Activated CD8-positive, alpha-beta memory T cell treated with anti-CD3 and anti-CD28 coated beads, Interleukin-2, amount 50 U/mL, for 4 hours (primary cell): ENCODE measurements at regions not wholly inside any gene's neighbourhood (a gene's known extent, or its start where the extent isn't known, plus 50 kb on each side); places are given as distances from the start of the nearest gene placed in this dataset.
"Not testable (repeated sequence)": the region's sequence is repeated elsewhere in the genome, so short reads cannot be mapped to it uniquely, and the experiment has no call there.

ENCODE experiments used
- DNase-seq: peaks from one replicate; pipeline ENCODE4 v3.0.0-alpha.2; 2020

DNA sequence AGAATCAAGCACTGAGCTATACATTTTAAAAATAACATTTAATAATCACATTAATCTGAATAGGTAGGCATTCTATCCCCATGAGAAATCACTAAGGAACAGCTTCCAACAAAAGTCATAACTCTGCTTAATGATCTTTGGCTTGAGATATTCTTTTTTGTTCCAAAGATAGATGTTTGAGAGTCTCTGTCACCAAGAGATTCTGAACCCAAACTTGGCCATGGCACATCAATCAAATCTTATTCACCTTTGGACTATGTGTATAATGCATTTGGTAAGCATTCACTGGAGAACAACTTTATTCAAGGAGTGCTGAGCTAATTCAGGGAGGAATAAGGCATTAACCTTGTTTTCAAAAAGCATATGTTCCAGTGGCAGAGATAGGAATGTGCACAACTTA lies 743.3 kb downstream of the SLC4A3 start:
- no peak for DNase-seq

DNA sequence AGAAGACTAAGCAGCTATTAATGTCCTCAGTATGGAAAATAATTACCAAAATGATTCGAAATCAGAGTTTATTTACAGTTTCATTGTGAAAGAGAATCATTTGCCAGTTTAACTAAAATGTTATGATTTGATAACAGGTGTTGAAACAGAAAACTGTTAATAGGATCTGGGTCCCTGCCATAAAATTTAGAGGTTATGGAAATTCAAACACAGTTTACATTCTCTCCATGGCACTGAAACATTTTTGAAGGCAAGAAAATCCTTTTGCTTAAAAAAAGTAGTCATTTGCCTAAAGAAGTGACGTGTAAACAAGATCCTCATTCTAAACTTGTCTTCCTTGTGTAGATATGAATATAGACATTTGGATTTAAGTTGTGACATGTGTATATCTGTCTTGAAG lies 743.8 kb downstream of the SLC4A3 start:
- no peak for DNase-seq

GRCh38 chr2:220373878-220374277 lies 746.4 kb downstream of the SLC4A3 start:
- DNase-seq, result no peak

DNA sequence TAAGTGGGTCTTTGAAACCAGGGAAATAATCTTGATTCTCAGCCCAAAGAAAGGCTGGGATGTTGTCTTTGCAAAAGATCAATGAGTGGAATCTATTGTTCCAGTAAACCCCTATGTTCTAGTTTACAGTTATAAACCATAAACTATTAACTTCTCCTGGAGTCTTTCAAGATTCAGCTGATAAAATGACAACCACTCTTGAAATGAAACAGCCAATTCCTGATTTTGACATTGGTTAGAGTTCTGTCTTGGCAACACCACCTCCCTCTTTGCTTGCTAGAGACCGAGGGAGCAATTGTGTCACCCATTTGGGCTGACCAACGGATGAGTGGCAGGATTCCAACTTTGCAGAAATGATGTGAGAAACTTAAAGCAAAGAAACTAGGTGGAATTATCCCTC lies 746.9 kb downstream of the SLC4A3 start:
- DNase-seq, result no peak

DNA sequence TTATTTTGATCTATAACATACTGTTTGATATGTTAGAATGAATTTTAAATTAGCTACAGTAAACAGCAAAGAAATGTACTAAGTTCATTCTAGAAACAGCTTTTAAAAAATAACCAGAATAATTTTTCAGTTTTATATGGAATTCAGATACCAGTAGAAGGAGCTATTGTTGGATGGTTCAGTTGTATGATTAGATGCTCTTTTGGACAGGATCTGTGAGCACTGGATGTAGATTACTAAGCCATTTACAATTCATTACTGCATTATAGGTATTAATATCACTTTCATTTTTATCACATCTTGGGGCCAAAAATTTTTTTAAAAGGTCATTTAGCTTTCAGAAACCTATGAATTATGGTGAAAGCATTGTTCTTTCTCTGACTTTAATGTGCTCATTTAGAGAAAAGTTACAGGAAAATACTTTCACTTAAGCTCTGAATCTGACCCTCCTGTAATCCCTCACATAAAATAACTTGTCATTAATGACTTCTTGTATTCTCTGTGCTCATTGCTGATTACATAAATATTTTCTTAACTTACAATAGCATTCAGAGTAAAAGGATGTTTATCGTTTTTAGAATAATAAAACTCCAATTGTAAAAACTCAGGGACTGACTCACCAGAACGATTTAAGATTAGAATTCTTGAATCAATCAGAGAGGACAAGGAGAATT lies 750.2 kb downstream of the SLC4A3 start:
- DNase-seq, result no peak

- not testable (repeated sequence) for DNase-seq
Observed at GRCh38 chr2:220387758-220388157, 760.3 kb downstream of the SLC4A3 start.

DNA sequence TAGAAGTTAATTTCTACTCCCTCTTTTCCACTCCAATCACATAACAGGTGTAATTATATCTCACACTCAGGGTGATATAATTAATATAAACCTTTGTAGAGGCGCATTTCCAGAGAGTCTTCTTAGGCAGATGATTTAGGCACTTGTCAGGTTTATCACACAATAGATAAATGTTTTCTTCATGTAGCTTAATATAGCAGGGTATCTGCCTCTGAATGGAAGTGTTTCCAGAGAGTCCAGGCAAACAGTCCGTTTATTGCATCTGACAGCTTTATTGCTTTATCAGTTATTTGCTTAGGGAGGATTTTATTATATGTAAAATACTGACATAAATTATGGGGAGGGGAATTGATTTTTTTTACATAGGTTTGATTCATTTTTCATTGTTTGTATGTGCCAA lies 766.3 kb downstream of the SLC4A3 start:
- no peak for DNase-seq

DNA sequence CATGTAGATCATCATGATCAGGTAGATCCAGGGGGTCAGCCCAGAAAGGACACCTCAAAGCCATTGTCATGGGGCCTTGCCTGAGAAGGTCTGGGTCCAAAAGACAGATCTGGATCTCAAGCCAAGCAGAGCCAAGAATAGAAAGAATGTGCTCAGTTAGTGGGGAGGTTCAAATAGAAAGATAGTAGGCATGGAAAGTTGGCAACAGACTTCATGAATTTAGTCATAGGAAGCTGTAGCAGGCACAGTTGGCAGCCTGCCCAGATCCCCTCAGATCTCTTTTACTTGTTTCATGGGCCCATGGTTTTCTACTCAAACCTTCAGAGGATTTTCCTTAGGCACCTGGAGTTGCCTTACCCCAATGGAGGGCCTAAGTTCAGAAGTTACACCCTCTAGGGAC lies 767.0 kb downstream of the SLC4A3 start:
- DNase-seq, result no peak

- DNase-seq, result no peak
Observed at GRCh38 chr2:220396287-220396686, 768.9 kb downstream of the SLC4A3 start.

DNA sequence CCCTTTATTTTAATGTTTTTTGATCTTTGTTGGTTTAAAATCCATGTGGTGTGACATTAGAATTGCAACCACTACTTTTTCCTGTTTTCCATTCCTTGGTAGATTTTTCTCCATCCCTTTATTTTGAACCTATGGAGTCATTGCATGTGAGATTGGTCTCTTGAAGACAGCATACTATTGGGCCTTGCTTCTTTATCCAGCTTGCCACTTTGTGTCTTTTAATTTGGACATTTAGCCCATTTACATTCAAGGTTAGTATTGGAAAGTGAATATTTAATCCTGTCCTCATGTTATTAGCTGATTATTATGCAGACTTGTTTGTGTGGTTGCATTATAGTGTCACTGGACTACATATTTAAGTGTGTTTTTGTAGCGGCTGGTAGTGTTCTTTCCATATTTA lies 782.9 kb downstream of the SLC4A3 start:
- DNase-seq, result no peak

DNA sequence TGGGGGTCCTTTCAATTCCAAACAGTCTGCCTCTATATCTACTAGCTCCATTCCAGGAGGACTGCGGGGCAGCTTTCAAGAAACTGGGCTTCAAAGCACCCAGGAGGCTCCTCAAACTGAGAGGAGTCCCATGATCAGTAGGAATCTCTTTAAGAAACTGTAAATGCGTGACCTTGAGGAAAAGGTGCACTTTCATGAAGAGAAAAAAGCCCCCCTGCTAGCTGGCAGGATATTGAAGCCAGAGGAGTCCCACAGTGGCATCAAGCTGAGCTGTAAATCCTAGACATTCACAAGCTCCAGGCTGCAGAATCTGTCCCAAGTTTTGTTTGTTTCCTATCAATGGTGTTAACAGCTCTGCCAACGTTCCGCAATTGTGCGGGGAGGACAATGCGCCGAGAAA lies 790.1 kb downstream of the SLC4A3 start:
- DNase-seq, result no peak

DNA sequence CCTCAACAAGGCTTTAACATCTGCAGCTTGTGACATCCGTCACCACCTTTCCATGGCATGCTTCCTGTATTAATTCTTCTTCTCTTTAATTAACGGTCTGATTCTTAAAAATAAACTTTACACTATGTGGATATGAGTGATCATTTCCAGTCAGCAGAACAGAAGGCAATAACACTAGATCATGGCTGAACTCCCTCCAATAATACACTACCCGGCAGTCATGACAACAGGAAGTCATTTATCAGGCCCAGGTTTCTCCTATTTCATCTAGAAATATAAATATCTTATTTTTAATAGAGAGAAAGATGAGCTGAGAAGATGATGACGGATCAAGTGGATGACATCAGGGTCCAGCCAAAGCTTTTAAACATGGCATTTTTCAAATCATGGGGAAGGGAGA lies 792.2 kb downstream of the SLC4A3 start:
- no peak for DNase-seq

DNA sequence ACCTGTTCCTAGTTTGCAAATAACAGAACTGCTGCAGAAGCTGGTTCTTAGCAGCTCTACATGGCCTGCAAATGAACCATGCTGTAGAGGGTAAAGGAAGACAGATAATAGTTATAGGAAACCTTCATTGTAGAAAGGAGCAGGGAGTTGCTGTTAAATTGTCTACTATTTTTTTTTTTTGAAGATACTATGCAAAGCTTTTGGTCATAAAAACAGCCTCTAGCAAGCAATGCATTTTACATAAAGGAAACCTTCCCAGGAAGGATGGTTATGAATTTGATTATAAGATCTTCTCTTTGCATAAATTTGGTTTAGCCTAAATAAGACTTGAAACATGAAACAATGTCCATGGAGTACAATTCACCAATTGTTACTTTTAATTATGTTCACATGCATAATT lies 793.4 kb downstream of the SLC4A3 start:
- no peak for DNase-seq

GRCh38 chr2:220422676-220423075 lies 795.2 kb downstream of the SLC4A3 start:
- DNase-seq, result no peak

DNA sequence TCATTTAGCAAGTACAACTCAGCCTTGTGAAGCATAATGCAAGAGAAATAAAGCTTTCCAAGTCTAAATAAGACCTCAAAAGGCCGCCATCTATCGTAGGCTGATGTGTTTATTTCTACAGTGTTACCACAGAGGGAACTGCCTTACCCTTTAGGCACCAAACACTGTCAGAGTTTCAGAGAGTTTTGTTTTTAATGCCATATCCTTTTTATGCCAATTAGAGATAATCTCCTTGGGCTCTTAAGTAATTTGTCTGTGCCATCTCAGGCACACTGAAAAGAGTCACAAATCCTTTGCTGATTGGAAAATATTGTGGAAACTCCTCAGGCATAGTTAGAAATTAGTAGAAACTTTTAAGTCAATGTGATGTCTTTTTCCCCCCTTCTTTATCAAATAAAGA lies 797.1 kb downstream of the SLC4A3 start:
- DNase-seq, result no peak

GRCh38 chr2:220432645-220433044 lies 805.2 kb downstream of the SLC4A3 start:
- no peak for DNase-seq

DNA sequence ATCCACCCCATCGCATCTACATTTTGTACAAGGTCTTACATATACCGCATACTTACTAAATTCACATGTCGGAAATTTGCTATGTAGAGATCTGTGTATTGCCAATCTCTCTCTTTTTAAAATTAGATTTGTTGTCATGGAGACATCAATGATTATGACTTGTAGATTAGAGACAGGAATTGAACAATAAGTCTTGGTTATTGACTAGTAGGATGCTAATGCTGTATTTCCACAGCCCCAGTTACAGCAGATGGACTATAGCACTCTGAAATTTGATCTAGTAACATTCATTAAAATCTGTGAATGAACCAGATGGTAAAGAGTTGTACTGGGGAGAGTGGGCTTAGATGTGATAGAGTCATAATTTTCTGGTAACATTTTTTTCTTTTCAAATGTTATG lies 805.7 kb downstream of the SLC4A3 start:
- DNase-seq, result no peak

DNA sequence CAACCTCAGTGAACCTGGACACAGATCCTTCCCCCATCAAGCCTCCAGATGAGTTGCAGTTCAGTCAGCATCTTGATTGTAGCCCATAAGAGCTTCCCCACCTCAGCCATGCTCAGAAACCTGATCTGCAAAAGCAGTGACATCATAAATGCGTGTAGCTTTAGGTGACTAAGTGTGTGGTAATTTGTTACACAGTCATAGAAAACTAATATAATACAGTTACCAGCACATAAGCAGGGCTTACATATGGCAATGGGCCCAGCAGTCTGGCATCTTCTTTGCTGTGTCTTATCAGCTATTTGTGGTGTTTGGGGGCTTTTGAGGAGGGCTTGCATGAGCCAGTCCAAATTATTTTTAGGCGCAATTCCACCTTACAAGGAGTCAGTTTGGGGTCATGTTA lies 807.0 kb downstream of the SLC4A3 start:
- no peak for DNase-seq

- DNase-seq, result no peak
Observed at GRCh38 chr2:220437938-220438337, 810.5 kb downstream of the SLC4A3 start.

DNA sequence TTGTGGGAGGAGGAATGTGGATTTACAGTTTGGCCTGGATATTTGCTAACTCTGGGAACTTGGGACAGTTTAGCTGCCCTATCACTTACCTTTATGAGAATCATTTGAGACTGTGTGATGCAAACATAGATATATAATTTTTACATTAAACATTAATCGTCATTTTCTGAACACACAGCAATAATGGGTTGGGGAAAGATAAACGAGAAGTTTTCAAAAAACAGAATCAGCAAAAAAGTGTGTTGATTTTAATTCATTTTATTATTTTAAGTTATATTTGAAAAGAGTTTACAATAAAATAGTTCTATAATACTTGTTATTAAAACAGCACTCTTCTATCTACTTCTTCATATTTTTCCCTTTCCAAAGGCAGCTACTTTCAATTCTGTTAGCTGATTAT lies 813.3 kb downstream of the SLC4A3 start:
- DNase-seq, result no peak

GRCh38 chr2:220441404-220441803 lies 814.0 kb downstream of the SLC4A3 start:
- no peak for DNase-seq

- DNase-seq, result no peak
Observed at GRCh38 chr2:220442012-220442411, 814.6 kb downstream of the SLC4A3 start.

GRCh38 chr2:220445429-220446105 lies 818.1 kb downstream of the SLC4A3 start:
- DNase-seq, result no peak

DNA sequence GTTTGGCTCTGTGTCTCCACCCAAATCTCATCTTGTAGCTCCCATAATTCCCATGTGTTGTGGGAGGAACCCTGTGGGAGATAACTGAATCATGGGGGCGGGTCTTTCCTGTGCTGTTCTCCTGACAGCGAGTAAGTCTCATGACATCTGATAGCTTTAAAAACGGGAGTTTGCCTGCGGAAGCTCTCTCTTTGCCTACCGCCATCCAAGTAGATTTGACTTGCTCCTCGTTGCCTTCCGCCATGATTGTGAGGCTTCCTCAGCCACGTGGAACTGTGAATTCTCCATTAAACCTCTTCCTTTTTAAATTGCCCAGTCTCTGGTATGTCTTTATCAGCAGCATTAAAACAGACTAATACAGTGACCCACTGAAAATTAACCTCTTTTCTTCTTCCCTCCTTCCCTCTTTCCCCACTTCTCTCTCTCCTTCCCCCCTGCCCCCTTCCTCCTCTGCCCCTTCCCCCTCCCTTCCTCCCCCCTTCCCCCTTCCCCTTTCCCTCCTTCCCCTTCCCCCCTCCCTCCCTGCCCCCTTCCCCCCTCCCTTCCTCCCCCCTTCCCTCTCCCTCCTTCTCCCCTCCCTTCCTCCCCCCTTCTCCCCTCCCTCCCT lies 818.8 kb downstream of the SLC4A3 start:
- no peak for DNase-seq

DNA sequence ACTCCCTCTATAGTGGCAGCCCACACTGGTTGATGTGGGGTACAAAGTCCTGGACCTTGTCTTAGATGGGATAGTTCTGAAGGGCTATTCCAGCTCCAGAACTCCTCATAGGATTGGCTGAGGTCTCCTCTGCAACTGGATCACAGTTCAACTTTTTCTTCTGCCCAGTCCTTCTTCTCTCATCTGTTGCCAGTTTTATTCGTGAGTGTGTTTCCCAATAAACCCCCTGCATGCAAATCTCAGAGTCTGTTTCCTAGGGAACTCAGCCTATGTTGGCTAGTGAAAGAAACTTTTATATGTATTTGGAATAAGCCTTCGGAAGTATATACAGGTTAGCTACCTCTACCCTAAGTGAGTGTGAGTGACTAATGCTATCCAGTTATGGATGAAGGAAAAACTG lies 823.4 kb downstream of the SLC4A3 start:
- no peak for DNase-seq
